OCI-LY7 (cell line): ENCODE measurements at regions not wholly inside any gene's neighbourhood (a gene's known extent, or its start where the extent isn't known, plus 50 kb on each side); places are given as distances from the start of the nearest gene placed in this dataset.
"Not testable (repeated sequence)": the region's sequence is repeated elsewhere in the genome, so short reads cannot be mapped to it uniquely, and the experiment has no call there.

Source experiments
- EZH2phosphoT487 ChIP-seq: fragments of 200-600 bp; sonication (generic); IDR thresholded peaks from 2 replicates; pipeline ENCODE4 v1.6.1; 2018; ENCODE audit warnings: low read depth, borderline replicate concordance, mild to moderate bottlenecking, mixed run types, antibody characterized with exemption, low read length, moderate library complexity, mixed read lengths
- TF ChIP-seq, protein P1 (sequence below): fragments of 200-600 bp; sonication (generic); conservative IDR thresholded peaks from 2 replicates; pipeline ENCODE4 v1.5.1; 2014; ENCODE audit warnings: mild to moderate bottlenecking, antibody characterized with exemption, low read length, moderate library complexity, mixed read lengths

DNA sequence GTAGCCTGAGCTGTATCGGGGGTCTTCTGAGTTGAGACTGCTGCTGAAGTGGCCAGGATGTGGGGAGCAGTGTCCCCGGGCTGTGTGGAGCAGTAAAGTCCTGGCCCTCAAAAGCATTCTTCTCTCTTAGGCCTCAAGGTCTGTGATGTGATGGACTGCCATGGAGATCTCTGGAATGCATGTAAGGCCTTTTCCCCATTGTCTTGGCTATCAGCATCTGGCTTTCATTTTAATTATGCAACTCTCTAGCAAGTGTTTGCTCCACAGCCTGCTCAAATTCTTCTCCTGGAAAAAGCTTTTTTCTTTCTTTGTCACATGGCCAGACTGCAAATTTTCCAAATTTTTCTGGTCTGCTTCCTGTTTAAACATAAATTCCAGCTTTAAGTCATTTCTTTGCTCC is 229.3 kb downstream of the POTEH start:
- TF ChIP-seq, protein P1, sequence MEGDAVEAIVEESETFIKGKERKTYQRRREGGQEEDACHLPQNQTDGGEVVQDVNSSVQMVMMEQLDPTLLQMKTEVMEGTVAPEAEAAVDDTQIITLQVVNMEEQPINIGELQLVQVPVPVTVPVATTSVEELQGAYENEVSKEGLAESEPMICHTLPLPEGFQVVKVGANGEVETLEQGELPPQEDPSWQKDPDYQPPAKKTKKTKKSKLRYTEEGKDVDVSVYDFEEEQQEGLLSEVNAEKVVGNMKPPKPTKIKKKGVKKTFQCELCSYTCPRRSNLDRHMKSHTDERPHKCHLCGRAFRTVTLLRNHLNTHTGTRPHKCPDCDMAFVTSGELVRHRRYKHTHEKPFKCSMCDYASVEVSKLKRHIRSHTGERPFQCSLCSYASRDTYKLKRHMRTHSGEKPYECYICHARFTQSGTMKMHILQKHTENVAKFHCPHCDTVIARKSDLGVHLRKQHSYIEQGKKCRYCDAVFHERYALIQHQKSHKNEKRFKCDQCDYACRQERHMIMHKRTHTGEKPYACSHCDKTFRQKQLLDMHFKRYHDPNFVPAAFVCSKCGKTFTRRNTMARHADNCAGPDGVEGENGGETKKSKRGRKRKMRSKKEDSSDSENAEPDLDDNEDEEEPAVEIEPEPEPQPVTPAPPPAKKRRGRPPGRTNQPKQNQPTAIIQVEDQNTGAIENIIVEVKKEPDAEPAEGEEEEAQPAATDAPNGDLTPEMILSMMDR: not testable (repeated sequence)
- not testable (repeated sequence) for TF ChIP-seq EZH2phosphoT487
